ENCODE measurements at regions not wholly inside any gene's neighbourhood (a gene's known extent, or its start where the extent isn't known, plus 50 kb on each side); places are given as distances from the start of the nearest gene placed in this dataset.

GRCh38 chr3:25294169-25294805, 133.8 kb upstream of the RARB start:
- DNase-seq = no peak

GRCh38 chr3:25297667-25298585, 130.1 kb upstream of the RARB start:
- no peak for DNase-seq

GRCh38 chr3:25300141-25300540, 127.9 kb upstream of the RARB start:
- no peak for DNase-seq

GRCh38 chr3:25304916-25305315, 123.1 kb upstream of the RARB start:
- DNase-seq = no peak

- DNase-seq = no peak
These were observed 122.0 kb upstream of the RARB start for GRCh38 chr3:25306066-25306465.

GRCh38 chr3:25306705-25307104, 121.4 kb upstream of the RARB start:
- DNase-seq = no peak

- no peak for DNase-seq
These were observed 114.8 kb upstream of the RARB start for GRCh38 chr3:25313286-25313685.

- DNase-seq = no peak
These were observed 103.0 kb upstream of the RARB start for GRCh38 chr3:25324954-25325655.

GRCh38 chr3:25335356-25335755, 92.7 kb upstream of the RARB start:
- no peak for DNase-seq

- no peak for DNase-seq
These were observed 89.8 kb upstream of the RARB start for GRCh38 chr3:25338158-25338725.

- no peak for DNase-seq
These were observed 88.8 kb upstream of the RARB start for GRCh38 chr3:25339225-25339624.

GRCh38 chr3:25344670-25345069, 83.4 kb upstream of the RARB start:
- DNase-seq = no peak

- no peak for DNase-seq
These were observed 79.0 kb upstream of the RARB start for GRCh38 chr3:25349095-25349494.

GRCh38 chr3:25349828-25350724, 78.0 kb upstream of the RARB start:
- DNase-seq = no peak

- DNase-seq = no peak
These were observed 77.3 kb upstream of the RARB start for GRCh38 chr3:25350725-25351114.

- DNase-seq = no peak
These were observed 74.0 kb upstream of the RARB start for GRCh38 chr3:25354071-25354470.

- no peak for DNase-seq
These were observed 72.8 kb upstream of the RARB start for GRCh38 chr3:25355034-25355885.

- no peak for DNase-seq
These were observed 72.1 kb upstream of the RARB start for GRCh38 chr3:25355998-25356397.

GRCh38 chr3:25362118-25362517, 65.9 kb upstream of the RARB start:
- no peak for DNase-seq

GRCh38 chr3:25365636-25366035, 62.4 kb upstream of the RARB start:
- DNase-seq = no peak

- no peak for DNase-seq
These were observed 61.0 kb upstream of the RARB start for GRCh38 chr3:25367025-25367424.
